ENCODE measurements at regions not wholly inside any gene's neighbourhood (a gene's known extent, or its start where the extent isn't known, plus 50 kb on each side); places are given as distances from the start of the nearest gene placed in this dataset.

GRCh38 chr2:100655936-100656534 is 93.2 kb downstream of the PDCL3 start:
- Histone ChIP-seq H3K9me3 (ENCODE audit: control insufficient read depth in 5 of 5, low read length in 5 of 5) (peaks cover 0 to 6% (median 0%) of the 10 kb centered on the region in 5 donors), H3K36me3 (ENCODE audit: control insufficient read depth in 5 of 5, insufficient read depth in 5 of 5, low read length in 5 of 5) (no peaks in the 10 kb centered on the region), H3K4me1 (ENCODE audit: control insufficient read depth in 5 of 5, insufficient read depth in 5 of 5, low read length in 5 of 5) (no peaks in the 10 kb centered on the region), H3K27ac (ENCODE audit: low read depth, low read length) (no peak overlapping the region), H3K9ac (ENCODE audit: low read length in 5 of 5) (no peak overlapping the region), H3K27me3 (ENCODE audit: control insufficient read depth in 5 of 5, insufficient read depth in 4 of 5, low read length in 5 of 5) (no peaks in the 10 kb centered on the region), H3K4me3 (ENCODE audit: low read depth in 1 of 5, low read length in 5 of 5) (no peak overlapping the region)

DNA sequence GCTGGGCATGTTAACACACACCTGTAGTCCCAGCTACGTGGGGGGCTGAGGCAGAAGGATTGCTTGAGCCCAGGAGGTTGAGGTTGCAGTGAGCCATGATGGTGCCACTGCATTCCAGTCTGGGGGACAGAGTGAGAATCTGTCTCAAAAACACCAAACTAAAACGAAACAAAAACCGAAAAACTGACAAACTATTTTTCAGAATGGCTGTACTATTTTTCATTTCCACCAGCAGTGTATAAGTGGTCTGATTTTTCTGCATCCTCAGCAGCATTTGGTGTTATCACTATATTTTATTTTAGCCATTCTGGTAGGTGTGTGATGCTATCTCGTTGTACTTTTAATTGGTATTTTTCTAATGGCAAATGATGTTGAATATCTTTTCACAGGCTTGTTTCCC is 95.2 kb downstream of the PDCL3 start:
- H3K27me3 ChIP-seq (ENCODE audit: control insufficient read depth in 5 of 5, insufficient read depth in 4 of 5, low read length in 5 of 5), result no peaks in the 10 kb centered on the region
- no peak overlapping the region for H3K27ac ChIP-seq (ENCODE audit: low read depth, low read length)
- H3K9ac ChIP-seq (ENCODE audit: low read length in 5 of 5), result no peak overlapping the region
- no peaks in the 10 kb centered on the region for H3K36me3 ChIP-seq (ENCODE audit: control insufficient read depth in 5 of 5, insufficient read depth in 5 of 5, low read length in 5 of 5)
- no peaks in the 10 kb centered on the region for H3K4me1 ChIP-seq (ENCODE audit: control insufficient read depth in 5 of 5, insufficient read depth in 5 of 5, low read length in 5 of 5)
- peaks cover 0 to 6% (median 0%) of the 10 kb centered on the region in 5 donors for H3K9me3 ChIP-seq (ENCODE audit: control insufficient read depth in 5 of 5, low read length in 5 of 5)
- no peak overlapping the region for H3K4me3 ChIP-seq (ENCODE audit: low read depth in 1 of 5, low read length in 5 of 5)

- no peaks in the 10 kb centered on the region for H3K9me3 ChIP-seq (ENCODE audit: control insufficient read depth in 5 of 5, low read length in 5 of 5)
- H3K9ac ChIP-seq (ENCODE audit: low read length in 5 of 5), result no peak overlapping the region
- H3K4me1 ChIP-seq (ENCODE audit: control insufficient read depth in 5 of 5, insufficient read depth in 5 of 5, low read length in 5 of 5), result no peaks in the 10 kb centered on the region
- H3K4me3 ChIP-seq (ENCODE audit: low read depth in 1 of 5, low read length in 5 of 5), result no peak overlapping the region
- no peaks in the 10 kb centered on the region for H3K27me3 ChIP-seq (ENCODE audit: control insufficient read depth in 5 of 5, insufficient read depth in 4 of 5, low read length in 5 of 5)
- H3K27ac ChIP-seq (ENCODE audit: low read depth, low read length), result no peak overlapping the region
- no peaks in the 10 kb centered on the region for H3K36me3 ChIP-seq (ENCODE audit: control insufficient read depth in 5 of 5, insufficient read depth in 5 of 5, low read length in 5 of 5)
Observed at GRCh38 chr2:100660851-100661584, 98.2 kb downstream of the PDCL3 start.

DNA sequence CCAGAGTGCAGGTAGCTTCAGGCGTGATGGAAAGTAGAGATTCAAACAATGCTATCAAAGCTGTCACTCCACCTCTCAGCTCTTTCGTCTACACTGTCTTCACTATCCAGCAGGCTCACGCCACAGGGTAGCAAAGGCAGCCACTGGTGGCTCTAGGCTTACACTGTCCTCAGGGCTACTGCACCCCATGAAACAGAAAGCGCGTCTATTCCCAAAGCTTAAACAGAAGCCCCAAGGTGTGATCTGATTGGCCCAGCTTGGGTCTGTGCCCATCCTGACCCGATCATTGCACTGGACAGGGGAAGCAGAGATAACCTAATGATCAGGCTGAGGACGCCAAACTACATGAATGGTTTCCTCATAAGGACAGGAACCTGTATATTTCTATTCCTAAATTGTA is 100.1 kb downstream of the PDCL3 start:
- H3K4me3 ChIP-seq (ENCODE audit: low read depth in 1 of 5, low read length in 5 of 5), result no peak overlapping the region
- H3K9me3 ChIP-seq (ENCODE audit: control insufficient read depth in 5 of 5, low read length in 5 of 5), result no peaks in the 10 kb centered on the region
- H3K4me1 ChIP-seq (ENCODE audit: control insufficient read depth in 5 of 5, insufficient read depth in 5 of 5, low read length in 5 of 5), result no peaks in the 10 kb centered on the region
- H3K36me3 ChIP-seq (ENCODE audit: control insufficient read depth in 5 of 5, insufficient read depth in 5 of 5, low read length in 5 of 5), result no peaks in the 10 kb centered on the region
- H3K9ac ChIP-seq (ENCODE audit: low read length in 5 of 5), result no peak overlapping the region
- no peaks in the 10 kb centered on the region for H3K27me3 ChIP-seq (ENCODE audit: control insufficient read depth in 5 of 5, insufficient read depth in 4 of 5, low read length in 5 of 5)
- H3K27ac ChIP-seq (ENCODE audit: low read depth, low read length), result no peak overlapping the region

GRCh38 chr2:100664021-100664755 is 101.4 kb downstream of the PDCL3 start:
- no peaks in the 10 kb centered on the region for H3K4me1 ChIP-seq (ENCODE audit: control insufficient read depth in 5 of 5, insufficient read depth in 5 of 5, low read length in 5 of 5)
- H3K27me3 ChIP-seq (ENCODE audit: control insufficient read depth in 5 of 5, insufficient read depth in 4 of 5, low read length in 5 of 5), result no peaks in the 10 kb centered on the region
- H3K36me3 ChIP-seq (ENCODE audit: control insufficient read depth in 5 of 5, insufficient read depth in 5 of 5, low read length in 5 of 5), result no peaks in the 10 kb centered on the region
- H3K4me3 ChIP-seq (ENCODE audit: low read depth in 1 of 5, low read length in 5 of 5), result no peak overlapping the region
- no peak overlapping the region for H3K9ac ChIP-seq (ENCODE audit: low read length in 5 of 5)
- H3K9me3 ChIP-seq (ENCODE audit: control insufficient read depth in 5 of 5, low read length in 5 of 5), result no peaks in the 10 kb centered on the region
- H3K27ac ChIP-seq (ENCODE audit: low read depth, low read length), result no peak overlapping the region

- H3K4me3 ChIP-seq (ENCODE audit: low read depth in 1 of 5, low read length in 5 of 5), result no peak overlapping the region
- no peaks in the 10 kb centered on the region for H3K27me3 ChIP-seq (ENCODE audit: control insufficient read depth in 5 of 5, insufficient read depth in 4 of 5, low read length in 5 of 5)
- H3K36me3 ChIP-seq (ENCODE audit: control insufficient read depth in 5 of 5, insufficient read depth in 5 of 5, low read length in 5 of 5), result no peaks in the 10 kb centered on the region
- H3K4me1 ChIP-seq (ENCODE audit: control insufficient read depth in 5 of 5, insufficient read depth in 5 of 5, low read length in 5 of 5), result no peaks in the 10 kb centered on the region
- H3K9me3 ChIP-seq (ENCODE audit: control insufficient read depth in 5 of 5, low read length in 5 of 5), result no peaks in the 10 kb centered on the region
- H3K27ac ChIP-seq (ENCODE audit: low read depth, low read length), result no peak overlapping the region
- H3K9ac ChIP-seq (ENCODE audit: low read length in 5 of 5), result no peak overlapping the region
Observed at GRCh38 chr2:100664756-100665101, 101.9 kb downstream of the PDCL3 start.

- Histone ChIP-seq H3K27me3 (ENCODE audit: control insufficient read depth in 5 of 5, insufficient read depth in 4 of 5, low read length in 5 of 5) (no peaks in the 10 kb centered on the region), H3K4me3 (ENCODE audit: low read depth in 1 of 5, low read length in 5 of 5) (no peak overlapping the region), H3K9me3 (ENCODE audit: control insufficient read depth in 5 of 5, low read length in 5 of 5) (no peaks in the 10 kb centered on the region), H3K9ac (ENCODE audit: low read length in 5 of 5) (no peak overlapping the region), H3K27ac (ENCODE audit: low read depth, low read length) (no peak overlapping the region), H3K4me1 (ENCODE audit: control insufficient read depth in 5 of 5, insufficient read depth in 5 of 5, low read length in 5 of 5) (no peaks in the 10 kb centered on the region), H3K36me3 (ENCODE audit: control insufficient read depth in 5 of 5, insufficient read depth in 5 of 5, low read length in 5 of 5) (no peaks in the 10 kb centered on the region)
Observed at GRCh38 chr2:100666996-100667395, 104.2 kb downstream of the PDCL3 start.

DNA sequence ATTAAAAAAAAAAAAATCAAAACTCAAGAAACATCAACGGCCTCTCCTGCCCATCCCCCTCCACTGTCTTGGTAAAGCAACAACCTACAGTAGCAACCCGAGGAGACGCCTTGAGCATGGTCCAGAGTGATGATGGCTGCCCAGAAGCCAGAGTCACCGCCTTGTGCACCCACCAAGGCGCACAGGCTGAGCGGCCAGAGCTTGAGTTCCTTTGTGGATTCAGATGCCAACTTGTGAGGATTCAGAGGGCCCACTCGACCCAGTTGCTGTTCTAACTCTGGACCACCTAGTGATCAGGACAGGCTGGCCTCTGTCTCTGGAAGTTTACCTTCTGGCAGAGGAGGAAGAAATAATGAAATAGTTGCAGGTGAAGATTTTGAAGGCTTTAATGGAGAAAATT is 105.0 kb downstream of the PDCL3 start:
- Histone ChIP-seq H3K4me3 (ENCODE audit: low read depth in 1 of 5, low read length in 5 of 5) (no peak overlapping the region), H3K27me3 (ENCODE audit: control insufficient read depth in 5 of 5, insufficient read depth in 4 of 5, low read length in 5 of 5) (no peaks in the 10 kb centered on the region), H3K36me3 (ENCODE audit: control insufficient read depth in 5 of 5, insufficient read depth in 5 of 5, low read length in 5 of 5) (no peaks in the 10 kb centered on the region), H3K9me3 (ENCODE audit: control insufficient read depth in 5 of 5, low read length in 5 of 5) (no peaks in the 10 kb centered on the region), H3K9ac (ENCODE audit: low read length in 5 of 5) (no peak overlapping the region), H3K27ac (ENCODE audit: low read depth, low read length) (no peak overlapping the region), H3K4me1 (ENCODE audit: control insufficient read depth in 5 of 5, insufficient read depth in 5 of 5, low read length in 5 of 5) (no peaks in the 10 kb centered on the region)

DNA sequence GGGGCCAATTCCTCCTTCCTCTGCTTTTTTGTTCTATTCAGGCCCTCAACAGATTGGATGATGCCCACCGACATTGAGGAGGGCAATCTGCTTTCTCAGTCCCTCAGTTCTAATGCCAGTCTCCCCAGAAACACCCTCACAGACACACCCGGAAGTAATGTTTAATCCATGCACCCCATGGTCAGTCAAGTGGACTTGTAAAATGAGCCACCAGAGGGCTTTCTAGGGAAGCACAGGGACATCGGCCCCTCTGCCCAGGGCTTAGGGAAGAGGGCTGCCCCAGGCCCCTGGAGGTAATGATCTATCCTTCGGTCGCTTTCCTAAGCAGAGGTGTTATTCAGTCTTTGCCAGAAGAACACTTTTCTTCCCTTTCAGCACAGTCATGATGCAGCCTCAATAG is 107.4 kb downstream of the PDCL3 start:
- no peak overlapping the region for H3K4me3 ChIP-seq (ENCODE audit: low read depth in 1 of 5, low read length in 5 of 5)
- no peaks in the 10 kb centered on the region for H3K36me3 ChIP-seq (ENCODE audit: control insufficient read depth in 5 of 5, insufficient read depth in 5 of 5, low read length in 5 of 5)
- no peaks in the 10 kb centered on the region for H3K9me3 ChIP-seq (ENCODE audit: control insufficient read depth in 5 of 5, low read length in 5 of 5)
- H3K27ac ChIP-seq (ENCODE audit: low read depth, low read length), result no peak overlapping the region
- no peaks in the 10 kb centered on the region for H3K27me3 ChIP-seq (ENCODE audit: control insufficient read depth in 5 of 5, insufficient read depth in 4 of 5, low read length in 5 of 5)
- no peak overlapping the region for H3K9ac ChIP-seq (ENCODE audit: low read length in 5 of 5)
- H3K4me1 ChIP-seq (ENCODE audit: control insufficient read depth in 5 of 5, insufficient read depth in 5 of 5, low read length in 5 of 5), result no peaks in the 10 kb centered on the region

- Histone ChIP-seq H3K9me3 (ENCODE audit: control insufficient read depth in 5 of 5, low read length in 5 of 5) (no peaks in the 10 kb centered on the region), H3K9ac (ENCODE audit: low read length in 5 of 5) (no peak overlapping the region), H3K4me3 (ENCODE audit: low read depth in 1 of 5, low read length in 5 of 5) (no peak overlapping the region), H3K27ac (ENCODE audit: low read depth, low read length) (no peak overlapping the region), H3K4me1 (ENCODE audit: control insufficient read depth in 5 of 5, insufficient read depth in 5 of 5, low read length in 5 of 5) (no peaks in the 10 kb centered on the region), H3K27me3 (ENCODE audit: control insufficient read depth in 5 of 5, insufficient read depth in 4 of 5, low read length in 5 of 5) (no peaks in the 10 kb centered on the region), H3K36me3 (ENCODE audit: control insufficient read depth in 5 of 5, insufficient read depth in 5 of 5, low read length in 5 of 5) (no peaks in the 10 kb centered on the region)
Observed at GRCh38 chr2:100673115-100673514, 110.3 kb downstream of the PDCL3 start.

Measured in subcutaneous abdominal adipose tissue (tissue), 5 donors.